ENCODE measurements at regions not wholly inside any gene's neighbourhood (a gene's known extent, or its start where the extent isn't known, plus 50 kb on each side); places are given as distances from the start of the nearest gene placed in this dataset.

DNA sequence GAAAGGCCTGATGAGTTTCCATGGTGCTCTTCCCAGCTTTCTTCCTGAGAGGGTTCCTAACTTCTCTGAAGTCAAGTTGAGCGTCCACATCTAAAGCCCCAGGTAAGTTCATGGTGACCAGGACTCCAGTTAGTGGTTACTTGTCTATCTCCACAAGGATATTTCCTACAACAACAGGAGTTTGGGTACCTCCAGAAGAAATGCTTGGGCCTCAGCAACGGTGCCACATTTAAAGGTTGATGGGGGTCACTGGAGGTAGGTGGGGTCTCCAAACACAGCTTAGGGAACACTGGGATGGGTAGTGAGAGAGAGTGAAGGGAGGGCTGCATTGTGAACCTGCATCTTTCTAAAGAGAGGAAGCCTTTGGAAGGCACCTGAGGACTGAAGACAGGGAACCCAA, 123.4 kb downstream of the BOD1 start:
- intact Hi-C loops (cut with micrococcal nuclease; ENCODE audit: unreplicated experiment), result no loop called here
- no peak overlapping the region for H3K27ac ChIP-seq (ENCODE audit: low read depth, low read length, poor library complexity, severe bottlenecking)
- H3K36me3 ChIP-seq (ENCODE audit: insufficient read depth, low read length, poor library complexity, severe bottlenecking), result no peaks in the 10 kb centered on the region
- no peak for TF ChIP-seq EZH2 (IDR thresholded peaks at IDR 0.05; ENCODE audit: borderline replicate concordance, low read depth, low read length, poor library complexity, severe bottlenecking)
- TF ChIP-seq, protein P1, sequence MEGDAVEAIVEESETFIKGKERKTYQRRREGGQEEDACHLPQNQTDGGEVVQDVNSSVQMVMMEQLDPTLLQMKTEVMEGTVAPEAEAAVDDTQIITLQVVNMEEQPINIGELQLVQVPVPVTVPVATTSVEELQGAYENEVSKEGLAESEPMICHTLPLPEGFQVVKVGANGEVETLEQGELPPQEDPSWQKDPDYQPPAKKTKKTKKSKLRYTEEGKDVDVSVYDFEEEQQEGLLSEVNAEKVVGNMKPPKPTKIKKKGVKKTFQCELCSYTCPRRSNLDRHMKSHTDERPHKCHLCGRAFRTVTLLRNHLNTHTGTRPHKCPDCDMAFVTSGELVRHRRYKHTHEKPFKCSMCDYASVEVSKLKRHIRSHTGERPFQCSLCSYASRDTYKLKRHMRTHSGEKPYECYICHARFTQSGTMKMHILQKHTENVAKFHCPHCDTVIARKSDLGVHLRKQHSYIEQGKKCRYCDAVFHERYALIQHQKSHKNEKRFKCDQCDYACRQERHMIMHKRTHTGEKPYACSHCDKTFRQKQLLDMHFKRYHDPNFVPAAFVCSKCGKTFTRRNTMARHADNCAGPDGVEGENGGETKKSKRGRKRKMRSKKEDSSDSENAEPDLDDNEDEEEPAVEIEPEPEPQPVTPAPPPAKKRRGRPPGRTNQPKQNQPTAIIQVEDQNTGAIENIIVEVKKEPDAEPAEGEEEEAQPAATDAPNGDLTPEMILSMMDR (conservative IDR thresholded peaks at IDR 0.05; ENCODE audit: low read depth, low read length), result no peak
- no peaks in the 10 kb centered on the region for H3K9me3 ChIP-seq (ENCODE audit: low read depth, low read length, poor library complexity, severe bottlenecking)
- no peak for DNase-seq (ENCODE audit: low spot score)
- ChIA-PET POLR2A (ENCODE audit: low non-redundant PET) (no interaction called here), CTCF (no interaction called here)
- peaks cover 19% of the 10 kb centered on the region for H3K27me3 ChIP-seq (replicated peaks; ENCODE audit: insufficient read depth, low read depth, low read length, poor library complexity)
- H3K4me1 ChIP-seq (ENCODE audit: insufficient read depth, low read length, poor library complexity, severe bottlenecking), result no peaks in the 10 kb centered on the region
- H3K4me3 ChIP-seq (ENCODE audit: low read depth, low read length, poor library complexity, severe bottlenecking), result no peak overlapping the region
- BruUV-seq (replicated peaks), result no TSS peak

DNA sequence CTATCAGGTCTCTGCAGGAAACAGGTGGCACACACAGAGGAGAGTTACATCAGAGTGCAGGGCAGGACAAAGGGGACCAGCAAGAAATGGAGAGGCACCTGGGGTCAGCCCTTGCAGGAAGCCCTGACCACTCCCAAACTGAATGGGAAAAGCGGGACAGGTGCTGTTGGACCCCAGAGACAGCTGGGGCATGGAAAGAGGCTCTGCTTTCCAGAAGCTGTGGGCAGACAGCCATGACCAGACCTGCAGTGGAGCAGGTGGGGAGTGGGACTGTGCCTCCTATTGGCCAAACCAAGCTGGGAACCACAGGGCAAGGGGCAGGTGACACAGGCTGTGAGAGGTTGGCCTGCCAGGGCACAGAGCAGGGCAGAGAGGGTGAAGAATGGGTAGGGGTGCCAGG, 125.8 kb downstream of the BOD1 start:
- no peaks in the 10 kb centered on the region for H3K9me3 ChIP-seq (ENCODE audit: low read depth, low read length, poor library complexity, severe bottlenecking)
- TF ChIP-seq EZH2 (IDR thresholded peaks at IDR 0.05; ENCODE audit: borderline replicate concordance, low read depth, low read length, poor library complexity, severe bottlenecking), result no peak
- TF ChIP-seq, protein P1 (conservative IDR thresholded peaks at IDR 0.05; ENCODE audit: low read depth, low read length), result no peak
- H3K4me3 ChIP-seq (ENCODE audit: low read depth, low read length, poor library complexity, severe bottlenecking), result no peak overlapping the region
- CTCF ChIA-PET, result no interaction called here
- H3K4me1 ChIP-seq (ENCODE audit: insufficient read depth, low read length, poor library complexity, severe bottlenecking), result no peaks in the 10 kb centered on the region
- POLR2A ChIA-PET (ENCODE audit: low non-redundant PET), result no interaction called here
- no peak for DNase-seq (ENCODE audit: low spot score)
- BruUV-seq (replicated peaks), result no TSS peak
- H3K27me3 ChIP-seq (replicated peaks; ENCODE audit: insufficient read depth, low read depth, low read length, poor library complexity), result peaks cover 19% of the 10 kb centered on the region
- H3K36me3 ChIP-seq (ENCODE audit: insufficient read depth, low read length, poor library complexity, severe bottlenecking), result no peaks in the 10 kb centered on the region
- no peak overlapping the region for H3K27ac ChIP-seq (ENCODE audit: low read depth, low read length, poor library complexity, severe bottlenecking)
- intact Hi-C loops (cut with micrococcal nuclease; ENCODE audit: unreplicated experiment), result no loop called here

DNA sequence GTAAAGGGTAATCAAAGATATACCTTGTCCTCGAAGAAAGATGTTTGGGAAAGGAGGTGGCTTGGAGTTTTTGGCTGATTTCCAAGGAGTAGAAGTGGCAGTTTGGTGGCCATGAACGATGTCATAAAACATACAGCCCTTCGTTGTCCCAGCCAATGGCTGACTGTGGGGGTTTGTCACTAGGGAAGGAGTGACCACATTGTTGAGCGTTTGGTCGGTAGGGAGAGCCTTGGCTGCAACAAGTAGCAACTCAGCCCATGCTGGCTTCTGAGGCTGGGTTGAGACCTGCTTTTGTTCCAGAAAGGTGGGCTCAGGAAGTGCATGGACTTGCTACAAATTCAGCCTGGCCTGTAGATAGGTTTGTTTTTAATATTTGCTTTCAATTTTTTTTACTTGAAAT, 128.3 kb downstream of the BOD1 start:
- DNase-seq (ENCODE audit: low spot score), result no peak
- Histone ChIP-seq H3K4me1 (ENCODE audit: insufficient read depth, low read length, poor library complexity, severe bottlenecking) (no peaks in the 10 kb centered on the region), H3K4me3 (ENCODE audit: low read depth, low read length, poor library complexity, severe bottlenecking) (no peak overlapping the region), H3K36me3 (ENCODE audit: insufficient read depth, low read length, poor library complexity, severe bottlenecking) (no peaks in the 10 kb centered on the region), H3K27me3 (replicated peaks; ENCODE audit: insufficient read depth, low read depth, low read length, poor library complexity) (peaks cover 19% of the 10 kb centered on the region), H3K9me3 (ENCODE audit: low read depth, low read length, poor library complexity, severe bottlenecking) (no peaks in the 10 kb centered on the region), H3K27ac (ENCODE audit: low read depth, low read length, poor library complexity, severe bottlenecking) (no peak overlapping the region)
- ChIA-PET POLR2A (ENCODE audit: low non-redundant PET) (no interaction called here), CTCF (no interaction called here)
- intact Hi-C loops (cut with micrococcal nuclease; ENCODE audit: unreplicated experiment), result no loop called here
- TF ChIP-seq EZH2 (IDR thresholded peaks at IDR 0.05; ENCODE audit: borderline replicate concordance, low read depth, low read length, poor library complexity, severe bottlenecking), result no peak
- TF ChIP-seq, protein P1 (conservative IDR thresholded peaks at IDR 0.05; ENCODE audit: low read depth, low read length), result no peak
- BruUV-seq (replicated peaks), result no TSS peak
